ENCODE measurements at regions not wholly inside any gene's neighbourhood (a gene's known extent, or its start where the extent isn't known, plus 50 kb on each side); places are given as distances from the start of the nearest gene placed in this dataset.

DNA sequence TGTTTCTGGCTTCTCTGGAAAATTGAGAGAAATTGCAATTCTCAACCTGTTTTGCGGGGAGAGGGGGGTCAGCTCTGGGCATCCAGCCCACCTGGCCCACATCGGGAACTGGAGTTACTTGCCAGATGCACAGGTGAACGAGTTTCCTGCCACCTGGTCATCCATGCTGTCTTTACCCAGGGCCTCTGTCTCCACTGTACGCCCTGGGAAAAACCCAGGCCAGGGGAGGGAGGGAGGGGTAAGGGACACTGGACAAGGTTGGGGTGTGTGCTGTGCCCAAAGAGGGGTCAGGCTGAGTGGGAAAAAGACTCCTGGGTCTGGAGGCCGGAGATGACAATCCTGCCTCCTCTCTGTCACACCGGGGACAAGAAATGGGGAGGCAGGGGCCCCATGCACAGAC is 307.6 kb downstream of the ZNF536 start:
- no peak overlapping the region for H3K4me3 ChIP-seq (ENCODE audit: control insufficient read depth, low read depth, low read length)
- no peak for DNase-seq (ENCODE audit: low read depth)
- TF ChIP-seq, protein P1, sequence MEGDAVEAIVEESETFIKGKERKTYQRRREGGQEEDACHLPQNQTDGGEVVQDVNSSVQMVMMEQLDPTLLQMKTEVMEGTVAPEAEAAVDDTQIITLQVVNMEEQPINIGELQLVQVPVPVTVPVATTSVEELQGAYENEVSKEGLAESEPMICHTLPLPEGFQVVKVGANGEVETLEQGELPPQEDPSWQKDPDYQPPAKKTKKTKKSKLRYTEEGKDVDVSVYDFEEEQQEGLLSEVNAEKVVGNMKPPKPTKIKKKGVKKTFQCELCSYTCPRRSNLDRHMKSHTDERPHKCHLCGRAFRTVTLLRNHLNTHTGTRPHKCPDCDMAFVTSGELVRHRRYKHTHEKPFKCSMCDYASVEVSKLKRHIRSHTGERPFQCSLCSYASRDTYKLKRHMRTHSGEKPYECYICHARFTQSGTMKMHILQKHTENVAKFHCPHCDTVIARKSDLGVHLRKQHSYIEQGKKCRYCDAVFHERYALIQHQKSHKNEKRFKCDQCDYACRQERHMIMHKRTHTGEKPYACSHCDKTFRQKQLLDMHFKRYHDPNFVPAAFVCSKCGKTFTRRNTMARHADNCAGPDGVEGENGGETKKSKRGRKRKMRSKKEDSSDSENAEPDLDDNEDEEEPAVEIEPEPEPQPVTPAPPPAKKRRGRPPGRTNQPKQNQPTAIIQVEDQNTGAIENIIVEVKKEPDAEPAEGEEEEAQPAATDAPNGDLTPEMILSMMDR (IDR thresholded peaks at IDR 0.05; ENCODE audit: control insufficient read depth, insufficient read depth, low read depth, low read length, missing control alignments) = no peak

DNA sequence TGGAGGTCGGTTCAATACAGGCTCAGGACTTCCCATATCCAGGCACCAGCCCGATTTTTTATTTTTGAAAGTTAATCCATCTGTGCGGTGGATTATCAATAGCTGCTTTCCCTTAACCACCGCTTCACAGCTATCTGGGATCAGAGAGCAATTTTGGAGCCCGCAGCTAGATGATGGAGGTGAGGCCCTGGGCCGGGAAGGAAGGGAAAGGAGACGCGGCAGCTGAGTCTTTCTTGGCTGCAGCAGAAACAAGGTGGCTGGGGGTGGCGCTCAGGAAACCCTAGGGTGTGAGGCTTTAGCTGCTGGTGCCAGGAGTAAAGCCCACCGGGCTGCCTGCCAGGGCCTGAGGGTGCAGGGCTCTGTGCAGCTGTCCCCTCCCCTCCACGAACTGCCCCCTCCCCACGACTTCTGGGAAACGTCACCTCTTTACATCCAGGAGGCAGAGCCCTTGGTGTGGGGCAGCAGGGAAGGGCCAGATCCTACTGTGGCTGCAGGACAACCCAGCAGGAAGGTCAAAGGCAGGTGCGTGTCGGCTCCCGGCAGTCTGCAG is 307.0 kb downstream of the ZNF536 start:
- no peak overlapping the region for H3K4me3 ChIP-seq (ENCODE audit: control insufficient read depth, low read depth, low read length)
- no peak for DNase-seq (ENCODE audit: low read depth)

DNA sequence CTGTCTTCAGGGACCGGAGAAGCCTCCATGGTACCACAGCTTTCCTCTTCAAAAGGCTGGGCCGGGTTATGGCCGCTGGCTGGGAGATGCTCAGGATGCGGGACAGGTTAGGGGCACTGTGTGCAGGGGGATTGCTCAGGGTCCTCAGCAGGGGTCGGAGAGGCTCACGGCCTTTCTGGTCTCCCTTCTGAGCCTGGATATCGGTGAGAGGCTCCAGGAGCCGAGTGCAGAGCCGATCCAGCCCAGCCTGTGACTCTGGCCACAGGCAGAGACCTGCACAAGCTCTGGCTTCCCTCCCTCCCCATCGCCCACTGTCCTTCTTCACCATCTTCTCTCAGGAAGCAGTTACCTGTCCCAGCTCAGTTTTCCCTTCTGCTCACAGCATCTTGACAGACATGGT is 306.0 kb downstream of the ZNF536 start:
- no peak for DNase-seq (ENCODE audit: low read depth)
- no peak overlapping the region for H3K4me3 ChIP-seq (ENCODE audit: control insufficient read depth, low read depth, low read length)
- TF ChIP-seq, protein P1 (IDR thresholded peaks at IDR 0.05; ENCODE audit: control insufficient read depth, insufficient read depth, low read depth, low read length, missing control alignments) = no peak

More for the DNA sequence above, 307.0 kb downstream of the ZNF536 start:
- TF ChIP-seq, protein P1 (IDR thresholded peaks at IDR 0.05; ENCODE audit: control insufficient read depth, insufficient read depth, low read depth, low read length, missing control alignments) = no peak

DNA sequence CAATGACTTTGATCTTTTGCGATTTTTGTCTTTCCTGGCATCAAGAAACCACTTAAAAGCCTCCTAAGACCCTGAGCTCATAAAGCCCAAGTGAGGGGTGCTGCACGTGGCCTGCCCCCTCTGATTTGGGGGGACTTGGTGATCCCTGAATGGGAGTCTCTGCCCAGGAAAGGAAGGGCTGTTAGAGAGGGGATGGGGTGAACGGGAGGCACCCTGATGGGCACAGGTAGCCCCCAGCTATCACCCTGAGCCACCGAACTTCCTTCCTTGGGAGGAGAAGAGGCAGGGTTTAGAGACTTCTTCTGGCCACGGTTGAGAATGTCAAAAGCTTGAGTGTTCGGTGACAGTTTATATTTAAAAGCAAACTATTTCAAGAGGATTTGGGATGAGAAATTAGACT is 305.5 kb downstream of the ZNF536 start:
- TF ChIP-seq, protein P1 (IDR thresholded peaks at IDR 0.05; ENCODE audit: control insufficient read depth, insufficient read depth, low read depth, low read length, missing control alignments) = no peak
- H3K4me3 ChIP-seq (ENCODE audit: control insufficient read depth, low read depth, low read length) = no peak overlapping the region
- no peak for DNase-seq (ENCODE audit: low read depth)

DNA sequence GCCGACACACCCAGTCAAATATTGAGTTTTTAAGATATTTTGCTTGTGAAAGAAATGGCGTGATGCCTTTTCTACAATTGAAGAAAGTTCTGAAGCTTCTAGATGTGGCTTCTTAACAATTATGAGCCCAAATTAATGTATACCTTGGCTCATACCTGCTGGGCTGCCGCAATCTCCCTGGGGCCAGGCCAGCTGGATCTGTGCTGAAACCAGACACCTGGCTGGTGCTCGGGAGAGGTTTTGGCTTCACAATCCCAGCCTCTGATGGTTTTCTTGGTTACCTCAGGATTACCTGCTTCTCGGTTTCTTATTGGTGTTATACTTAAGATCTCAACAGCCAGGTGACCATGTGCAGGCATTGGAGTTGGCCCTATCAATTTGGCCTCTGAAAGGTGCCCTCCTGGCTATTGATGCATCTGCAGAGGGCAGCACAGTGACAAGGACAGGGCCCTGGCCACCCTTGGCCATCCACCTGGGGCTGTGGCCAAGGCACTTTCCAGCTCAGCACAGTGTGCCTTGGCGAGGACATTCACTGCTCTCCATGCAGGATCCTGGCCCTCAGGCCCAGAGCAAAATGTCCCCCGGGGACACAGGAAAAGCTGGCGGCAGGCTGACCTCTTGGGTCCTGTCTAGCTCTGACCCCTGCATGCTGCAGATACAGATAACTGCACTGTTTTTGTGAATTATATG is 305.0 kb downstream of the ZNF536 start:
- H3K4me3 ChIP-seq (ENCODE audit: control insufficient read depth, low read depth, low read length) = no peak overlapping the region
- no peak for DNase-seq (ENCODE audit: low read depth)
- TF ChIP-seq, protein P1 (IDR thresholded peaks at IDR 0.05; ENCODE audit: control insufficient read depth, insufficient read depth, low read depth, low read length, missing control alignments) = no peak

DNA sequence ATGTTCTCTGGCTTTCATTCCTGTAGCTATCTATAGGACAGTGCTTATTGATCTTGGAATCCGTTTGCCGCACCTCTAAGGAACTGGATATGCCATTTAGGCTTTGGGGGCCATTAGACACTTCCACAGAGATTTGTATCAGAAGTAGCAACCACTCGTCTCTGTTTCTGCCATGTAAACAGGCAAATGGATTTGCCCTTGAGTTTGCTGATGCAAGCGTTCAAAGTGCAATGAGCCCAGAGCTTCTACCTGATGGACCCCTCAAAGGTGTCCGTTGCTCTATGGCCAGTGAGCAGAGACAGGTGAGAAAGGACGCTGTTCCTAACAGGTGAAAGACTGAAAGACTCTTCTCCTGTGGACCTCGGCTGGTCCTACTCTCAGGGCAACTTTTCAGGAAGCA is 302.9 kb downstream of the ZNF536 start:
- no peak overlapping the region for H3K4me3 ChIP-seq (ENCODE audit: control insufficient read depth, low read depth, low read length)
- TF ChIP-seq, protein P1 (IDR thresholded peaks at IDR 0.05; ENCODE audit: control insufficient read depth, insufficient read depth, low read depth, low read length, missing control alignments) = no peak

More for the DNA sequence above, 302.9 kb downstream of the ZNF536 start:
- no peak for DNase-seq (ENCODE audit: low read depth)
